ENCODE measurements at regions not wholly inside any gene's neighbourhood (a gene's known extent, or its start where the extent isn't known, plus 50 kb on each side); places are given as distances from the start of the nearest gene placed in this dataset.
A peak's percentile ranks its signal among the peaks of the same experiment; 100 is the strongest.
"Not testable (repeated sequence)": the region's sequence is repeated elsewhere in the genome, so short reads cannot be mapped to it uniquely, and the experiment has no call there.

GRCh38 chr1:209196140-209196539, 387.4 kb upstream of the CAMK1G start:
- H3K36me3 Mint-ChIP-seq (ENCODE audit: unreplicated experiment), result peaks cover 18% of the 10 kb centered on the region
- no peak overlapping the region for H3K27ac Mint-ChIP-seq (ENCODE audit: unreplicated experiment)
- H3K9me3 Mint-ChIP-seq (ENCODE audit: unreplicated experiment), result no peaks in the 10 kb centered on the region
- H3K27me3 Mint-ChIP-seq (ENCODE audit: unreplicated experiment), result peaks cover 2% of the 10 kb centered on the region
- peaks cover under 1% of the 10 kb centered on the region for H3K4me1 Mint-ChIP-seq (ENCODE audit: low read depth, unreplicated experiment)
- H3K4me3 Mint-ChIP-seq (ENCODE audit: unreplicated experiment), result no peak overlapping the region
- no peak for DNase-seq
- TF ChIP-seq, protein P1, sequence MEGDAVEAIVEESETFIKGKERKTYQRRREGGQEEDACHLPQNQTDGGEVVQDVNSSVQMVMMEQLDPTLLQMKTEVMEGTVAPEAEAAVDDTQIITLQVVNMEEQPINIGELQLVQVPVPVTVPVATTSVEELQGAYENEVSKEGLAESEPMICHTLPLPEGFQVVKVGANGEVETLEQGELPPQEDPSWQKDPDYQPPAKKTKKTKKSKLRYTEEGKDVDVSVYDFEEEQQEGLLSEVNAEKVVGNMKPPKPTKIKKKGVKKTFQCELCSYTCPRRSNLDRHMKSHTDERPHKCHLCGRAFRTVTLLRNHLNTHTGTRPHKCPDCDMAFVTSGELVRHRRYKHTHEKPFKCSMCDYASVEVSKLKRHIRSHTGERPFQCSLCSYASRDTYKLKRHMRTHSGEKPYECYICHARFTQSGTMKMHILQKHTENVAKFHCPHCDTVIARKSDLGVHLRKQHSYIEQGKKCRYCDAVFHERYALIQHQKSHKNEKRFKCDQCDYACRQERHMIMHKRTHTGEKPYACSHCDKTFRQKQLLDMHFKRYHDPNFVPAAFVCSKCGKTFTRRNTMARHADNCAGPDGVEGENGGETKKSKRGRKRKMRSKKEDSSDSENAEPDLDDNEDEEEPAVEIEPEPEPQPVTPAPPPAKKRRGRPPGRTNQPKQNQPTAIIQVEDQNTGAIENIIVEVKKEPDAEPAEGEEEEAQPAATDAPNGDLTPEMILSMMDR (IDR thresholded peaks at IDR 0.05; ENCODE audit: partially characterized antibody, unreplicated experiment), result no peak

DNA sequence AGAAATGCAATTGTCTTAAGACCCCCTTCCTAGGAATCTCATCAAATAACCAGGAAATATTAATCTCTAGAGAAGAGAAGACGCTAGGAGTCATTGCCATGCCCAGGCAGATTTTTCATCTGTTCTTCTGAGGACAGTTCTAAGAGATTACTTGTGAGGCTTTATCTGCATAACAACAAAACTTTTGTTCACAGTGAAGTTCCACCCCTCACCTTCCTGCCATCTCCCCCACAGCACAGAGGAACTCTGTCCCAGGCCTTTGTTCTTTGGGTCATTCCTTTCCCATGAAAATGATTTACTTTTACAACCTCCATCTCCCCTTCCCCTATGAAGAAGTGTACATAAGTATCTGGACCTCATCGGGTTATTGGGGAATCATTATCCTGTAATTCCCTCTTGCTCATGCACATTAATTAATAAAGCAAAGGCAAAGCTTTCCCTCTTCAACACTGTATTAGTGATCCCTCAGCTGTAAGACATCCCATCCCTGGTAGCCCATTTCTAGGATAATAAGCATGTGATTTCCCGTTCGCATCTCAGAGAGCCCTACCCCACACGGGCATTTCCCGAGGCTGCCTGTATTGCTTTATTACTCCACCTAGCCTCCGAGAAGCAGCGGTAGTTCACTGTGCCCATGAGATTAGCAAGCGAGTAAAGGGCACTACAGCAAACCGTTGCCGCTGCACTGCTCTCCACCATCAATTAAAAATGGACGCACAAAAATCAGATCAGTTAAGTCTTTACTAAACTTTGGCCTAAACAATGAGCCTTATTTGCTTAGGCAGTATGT, 384.4 kb upstream of the CAMK1G start:
- DNase-seq, result no peak
- TF ChIP-seq, protein P1 (IDR thresholded peaks at IDR 0.05; ENCODE audit: partially characterized antibody, unreplicated experiment), result no peak
- H3K27ac Mint-ChIP-seq (ENCODE audit: unreplicated experiment), result no peak overlapping the region

GRCh38 chr1:209199822-209200221, 383.7 kb upstream of the CAMK1G start:
- DNase-seq, result no peak
- peaks cover 5% of the 10 kb centered on the region for H3K4me1 Mint-ChIP-seq (ENCODE audit: low read depth, unreplicated experiment)
- H3K9me3 Mint-ChIP-seq (ENCODE audit: unreplicated experiment), result no peaks in the 10 kb centered on the region
- H3K36me3 Mint-ChIP-seq (ENCODE audit: unreplicated experiment), result peaks cover 18% of the 10 kb centered on the region
- TF ChIP-seq, protein P1 (IDR thresholded peaks at IDR 0.05; ENCODE audit: partially characterized antibody, unreplicated experiment), result no peak
- no peak overlapping the region for H3K27ac Mint-ChIP-seq (ENCODE audit: unreplicated experiment)
- H3K4me3 Mint-ChIP-seq (ENCODE audit: unreplicated experiment), result no peak overlapping the region
- peaks cover 2% of the 10 kb centered on the region for H3K27me3 Mint-ChIP-seq (ENCODE audit: unreplicated experiment)

More for the DNA sequence above, 384.4 kb upstream of the CAMK1G start:
- no peaks in the 10 kb centered on the region for H3K4me1 Mint-ChIP-seq (ENCODE audit: low read depth, unreplicated experiment)
- H3K36me3 Mint-ChIP-seq (ENCODE audit: unreplicated experiment), result peaks cover 18% of the 10 kb centered on the region
- no peak overlapping the region for H3K4me3 Mint-ChIP-seq (ENCODE audit: unreplicated experiment)
- peaks cover 2% of the 10 kb centered on the region for H3K27me3 Mint-ChIP-seq (ENCODE audit: unreplicated experiment)
- H3K9me3 Mint-ChIP-seq (ENCODE audit: unreplicated experiment), result no peaks in the 10 kb centered on the region

DNA sequence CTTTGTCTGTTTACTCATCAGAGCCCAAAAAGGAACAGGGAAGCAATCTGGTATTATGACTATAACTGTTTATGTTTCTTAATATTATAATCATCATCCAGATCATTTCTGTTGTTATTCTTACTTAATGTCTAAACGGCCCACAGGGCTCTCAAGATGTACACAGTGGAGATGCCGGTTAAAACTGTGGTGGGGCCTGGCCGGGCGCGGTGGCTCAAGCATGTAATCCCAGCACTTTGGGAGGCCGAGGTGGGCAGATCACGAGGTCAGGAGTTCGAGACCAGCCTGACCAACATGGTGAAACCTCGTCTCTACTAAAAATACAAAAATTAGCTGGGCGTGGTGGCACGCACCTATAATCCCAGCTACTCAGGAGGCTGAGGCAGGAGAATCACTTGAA, 381.2 kb upstream of the CAMK1G start:
- DNase-seq; H3K4me3 Mint-ChIP-seq (ENCODE audit: unreplicated experiment); H3K9me3 Mint-ChIP-seq (ENCODE audit: unreplicated experiment); H3K36me3 Mint-ChIP-seq (ENCODE audit: unreplicated experiment); H3K27ac Mint-ChIP-seq (ENCODE audit: unreplicated experiment); H3K27me3 Mint-ChIP-seq (ENCODE audit: unreplicated experiment): not testable (repeated sequence)
- peaks cover 16% of the 10 kb centered on the region for H3K4me1 Mint-ChIP-seq (ENCODE audit: low read depth, unreplicated experiment)

DNA sequence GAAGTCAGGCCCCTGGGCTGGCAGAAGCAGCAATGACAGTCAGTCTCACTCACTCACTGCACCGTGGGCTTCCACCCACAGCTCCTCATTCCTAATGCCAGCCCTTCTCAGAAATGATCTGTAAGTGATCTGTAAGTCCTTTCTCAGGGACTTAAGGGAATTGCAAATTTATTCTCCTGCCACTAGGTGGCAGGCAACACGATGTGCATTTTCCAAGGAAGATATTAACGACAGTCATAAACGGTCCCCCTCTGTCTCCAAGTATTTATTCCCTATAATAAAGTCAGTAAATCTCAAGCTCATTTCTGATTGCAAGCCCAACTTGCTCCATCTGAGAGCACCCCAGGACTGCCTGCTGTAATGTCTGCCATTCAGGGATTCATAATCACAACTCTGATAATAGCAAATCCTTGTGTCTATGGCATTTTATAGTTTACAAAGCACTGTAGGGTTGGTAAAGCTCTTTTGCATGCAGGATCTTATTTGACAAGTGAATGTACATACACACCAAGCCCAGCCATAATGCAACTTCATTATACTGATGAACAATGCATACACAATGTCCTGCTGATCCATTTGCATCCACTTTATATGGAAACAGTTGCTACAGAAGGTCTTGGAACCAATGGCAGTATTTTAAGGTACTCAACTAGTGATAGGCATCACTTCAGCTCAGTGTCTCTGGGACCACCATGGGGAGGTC, 380.5 kb upstream of the CAMK1G start:
- Mint-ChIP-seq H3K4me3 (ENCODE audit: unreplicated experiment) (no peak overlapping the region), H3K9me3 (ENCODE audit: unreplicated experiment) (no peaks in the 10 kb centered on the region), H3K4me1 (ENCODE audit: low read depth, unreplicated experiment) (peaks cover 20% of the 10 kb centered on the region), H3K36me3 (ENCODE audit: unreplicated experiment) (no peaks in the 10 kb centered on the region), H3K27ac (ENCODE audit: unreplicated experiment) (no peak overlapping the region), H3K27me3 (ENCODE audit: unreplicated experiment) (no peaks in the 10 kb centered on the region)
- TF ChIP-seq, protein P1 (IDR thresholded peaks at IDR 0.05; ENCODE audit: partially characterized antibody, unreplicated experiment), result peak; percentile 89
- no peak for DNase-seq
